Transverse colon (tissue), 4 donors: ENCODE measurements at regions not wholly inside any gene's neighbourhood (a gene's known extent, or its start where the extent isn't known, plus 50 kb on each side); places are given as distances from the start of the nearest gene placed in this dataset.
"Not testable (repeated sequence)": the region's sequence is repeated elsewhere in the genome, so short reads cannot be mapped to it uniquely, and the experiment has no call there.

ENCODE experiments used
- DNase-seq: peaks from one replicate; pipeline ENCODE4 v3.0.0-alpha.2; 2019
- H3K27ac ChIP-seq, 4 donors: fragments of 200-600 bp; sonication (generic); 2 replicates each; pipeline ENCODE4 v1.5.1; 2016 to 2018; ENCODE audit warnings: inconsistent platforms in 4 of 4
- H3K27me3 ChIP-seq: fragments of 200-600 bp; sonication (generic); 2 replicates; pipeline ENCODE4 v1.5.1; 2017; ENCODE audit warnings: inconsistent platforms
- H3K36me3 ChIP-seq, 4 donors: fragments of 200-600 bp; sonication (generic); 2 replicates each; pipeline ENCODE4 v1.5.1; 2017 to 2019; ENCODE audit warnings: inconsistent platforms in 4 of 4
- H3K4me1 ChIP-seq, 4 donors: fragments of 200-600 bp; sonication (generic); 2 replicates each; pipeline ENCODE4 v1.5.1; 2017 to 2020; ENCODE audit warnings: inconsistent platforms in 4 of 4
- H3K4me3 ChIP-seq, 4 donors: fragments of 200-600 bp; sonication (generic); 1 replicate in 1 of 4; 2 replicates in 3 of 4; pipeline versions ENCODE4 v1.5.1 to v1.6.1; 2017 to 2019; ENCODE audit warnings: inconsistent platforms in 4 of 4
- H3K9me3 ChIP-seq, 2 donors: fragments of 200-600 bp; sonication (generic); 2 replicates each; pipeline ENCODE4 v1.5.1; 2017 to 2019; ENCODE audit warnings: inconsistent platforms in 2 of 2
- CTCF ChIP-seq, 5 experiments: fragments of 200-600 bp in 3 of 5; fragments of 450-650 bp in 2 of 5; sonication (generic) in 3 of 5; IDR thresholded peaks; 1 replicate in 2 of 5; 2 replicates in 3 of 5; pipeline ENCODE4 v1.5.1; 2016 to 2017; ENCODE audit warnings: antibody characterized with exemption in 5 of 5, inconsistent platforms in 3 of 5, mild to moderate bottlenecking in 2 of 5, moderate library complexity in 1 of 5
- EP300 ChIP-seq: sonication (generic); formaldehyde crosslinking; IDR thresholded peaks from one replicate; pipeline ENCODE4 v1.6.1; 2017; ENCODE audit warnings: antibody characterized with exemption, low read depth
- POLR2A ChIP-seq: fragments of 450-650 bp; IDR thresholded peaks from one replicate; pipeline ENCODE4 v1.6.1; 2016; ENCODE audit warnings: antibody characterized with exemption, mild to moderate bottlenecking, moderate library complexity
- POLR2AphosphoS5 ChIP-seq, 3 donors: sonication (generic); formaldehyde crosslinking; IDR thresholded peaks; one replicate each; pipeline ENCODE4 v1.6.1; 2016; ENCODE audit warnings: antibody characterized with exemption in 3 of 3
- WGBS, 2 donors: methylation state at CpG; one replicate each; pipeline ENCODE4 v1.1.5; 2018; ENCODE audit warnings: low coverage in 1 of 2; 5-methylcytosine and 5-hydroxymethylcytosine counted together
- in situ Hi-C, 4 donors: fragments of 200-750 bp; cut with MboI; loops; one replicate each; pipeline versions ENCODE4 v1.15.0 to v1.15.1; 2017; ENCODE audit warnings: low sequenced_read_pairs in 3 of 4, low pct_ligation_motif_present in 1 of 4, low pct_unique_long_range_greater_than_20kb in 1 of 4
- intact Hi-C: fragments of 100-400 bp; cut with DNase I; formaldehyde crosslinking; loops from one replicate; pipeline ENCODE4 v1.15.1; 2023; ENCODE audit warnings: low total_unique reads

- no peak for DNase-seq
- Histone ChIP-seq H3K4me3 (no peak overlapping the region), H3K9me3 (no peaks in the 10 kb centered on the region), H3K27me3 (no peaks in the 10 kb centered on the region), H3K36me3 (no peaks in the 10 kb centered on the region), H3K27ac (no peak overlapping the region), H3K4me1 (no peaks in the 10 kb centered on the region)
- WGBS, 2 donors, result 46% methylated on average over 1 of the region's 1 CpG; no CpG with 5 or more reads in 1 of the 2 donors
- no peak for TF ChIP-seq EP300
- TF ChIP-seq POLR2A, result no peak
- TF ChIP-seq POLR2AphosphoS5 (IDR thresholded peaks at IDR 0.05), result no peak
- TF ChIP-seq CTCF (IDR thresholded peaks at IDR 0.05), result no peak
- intact Hi-C loops, result no loop called here
- in situ Hi-C loops, result no loop called here
Observed at GRCh38 chr11:87775036-87775435, 400.2 kb downstream of the RAB38 start.

- intact Hi-C loops, result no loop called here
- H3K4me3 ChIP-seq, result no peak overlapping the region
- 60 to 85% methylated on average over 2 to 3 of the region's 3 CpGs for WGBS, 2 donors
Observed at GRCh38 chr11:87769661-87770060, 405.6 kb downstream of the RAB38 start.

DNA sequence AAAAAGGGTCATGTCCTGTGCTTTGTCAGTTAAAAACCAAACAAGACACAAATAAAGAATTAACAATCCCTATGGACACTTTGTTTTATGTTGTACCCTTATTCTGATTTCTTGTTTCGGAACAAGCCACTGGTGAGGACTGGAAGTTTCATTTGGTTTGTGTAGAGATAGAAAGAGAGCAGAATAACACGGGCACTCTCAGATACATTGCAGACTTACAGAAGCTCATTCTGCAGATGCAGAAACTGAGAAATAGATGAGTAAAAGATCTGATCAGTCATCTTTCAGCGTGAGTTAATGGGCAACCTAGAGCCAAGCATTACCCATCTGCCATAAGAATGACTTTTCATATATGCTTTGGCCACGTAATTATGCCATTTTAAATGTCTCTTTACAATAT is 407.6 kb downstream of the RAB38 start:
- WGBS, 2 donors, result 70 to 86% methylated on average over 4 of the region's 4 CpGs

More at GRCh38 chr11:87769661-87770060, 405.6 kb downstream of the RAB38 start:
- Histone ChIP-seq H3K27ac (no peak overlapping the region), H3K9me3 (no peaks in the 10 kb centered on the region), H3K27me3 (no peaks in the 10 kb centered on the region), H3K4me1 (no peaks in the 10 kb centered on the region), H3K36me3 (no peaks in the 10 kb centered on the region)
- TF ChIP-seq POLR2AphosphoS5 (IDR thresholded peaks at IDR 0.05), result no peak
- TF ChIP-seq CTCF (IDR thresholded peaks at IDR 0.05), result no peak
- no peak for TF ChIP-seq EP300
- TF ChIP-seq POLR2A, result no peak
- no peak for DNase-seq
- in situ Hi-C loops, result no loop called here

GRCh38 chr11:87764075-87764474 is 411.2 kb downstream of the RAB38 start:
- H3K27ac ChIP-seq, H3K27me3 ChIP-seq, intact Hi-C loops, H3K4me1 ChIP-seq, H3K9me3 ChIP-seq, H3K4me3 ChIP-seq, in situ Hi-C loops, H3K36me3 ChIP-seq: not testable (repeated sequence)
- peak; percentile 7 for DNase-seq
- WGBS, 2 donors, result 49 to 60% methylated on average over 1 to 9 of the region's 9 CpGs

More for the DNA sequence above, 407.6 kb downstream of the RAB38 start:
- no peaks in the 10 kb centered on the region for H3K27me3 ChIP-seq
- H3K36me3 ChIP-seq, result no peaks in the 10 kb centered on the region
- no peak for DNase-seq
- no peaks in the 10 kb centered on the region for H3K4me1 ChIP-seq
- H3K27ac ChIP-seq, result no peak overlapping the region
- no peak for TF ChIP-seq POLR2AphosphoS5 (IDR thresholded peaks at IDR 0.05)
- TF ChIP-seq POLR2A, result no peak
- TF ChIP-seq EP300, result no peak
- TF ChIP-seq CTCF (IDR thresholded peaks at IDR 0.05), result no peak
- intact Hi-C loops, result no loop called here
- in situ Hi-C loops, result no loop called here
- no peaks in the 10 kb centered on the region for H3K9me3 ChIP-seq
- no peak overlapping the region for H3K4me3 ChIP-seq

- DNase-seq, result no peak
- H3K27ac ChIP-seq, result no peak overlapping the region
- in situ Hi-C loops (no loop called here), intact Hi-C loops (no loop called here)
- no peaks in the 10 kb centered on the region for H3K27me3 ChIP-seq
- no peak for TF ChIP-seq POLR2AphosphoS5 (IDR thresholded peaks at IDR 0.05)
- TF ChIP-seq CTCF (IDR thresholded peaks at IDR 0.05), result no peak
- no peak for TF ChIP-seq EP300
- no peak for TF ChIP-seq POLR2A
- H3K9me3 ChIP-seq, result no peaks in the 10 kb centered on the region
- WGBS, 2 donors, result 73 to 75% methylated on average over 1 of the region's 1 CpG
- H3K4me3 ChIP-seq, result no peak overlapping the region
- no peaks in the 10 kb centered on the region for H3K4me1 ChIP-seq
- H3K36me3 ChIP-seq, result no peaks in the 10 kb centered on the region
Observed at GRCh38 chr11:87754685-87755084, 420.6 kb downstream of the RAB38 start.
